Mesenchymal stem cell (in vitro differentiated cells and primary cell): ENCODE measurements at regions not wholly inside any gene's neighbourhood (a gene's known extent, or its start where the extent isn't known, plus 50 kb on each side); places are given as distances from the start of the nearest gene placed in this dataset.

ENCODE experiments used
- DNase-seq: peaks from one replicate; pipeline ENCODE4 v3.0.0-alpha.2; 2013
- H2AFZ ChIP-seq: one replicate; pipeline ENCODE4 v1.6.1; 2013; ENCODE audit warnings: low read depth, mild to moderate bottlenecking, control low read depth, inconsistent platforms, low read length, moderate library complexity
- H2AK5ac ChIP-seq: 2 replicates; pipeline ENCODE4 v1.6.1; 2013; ENCODE audit warnings: low read length, moderate library complexity, mild to moderate bottlenecking, inconsistent platforms; ENCODE audit not compliant: severe bottlenecking
- H2BK120ac ChIP-seq: one replicate; pipeline ENCODE4 v1.6.1; 2013; ENCODE audit warnings: low read depth, mild to moderate bottlenecking, inconsistent platforms, low read length, moderate library complexity
- H2BK12ac ChIP-seq, 2 experiments: one replicate each; pipeline ENCODE4 v1.6.1; 2013; ENCODE audit warnings: inconsistent platforms in 2 of 2, low read length in 2 of 2, mild to moderate bottlenecking in 2 of 2, moderate library complexity in 2 of 2, control low read depth in 1 of 2
- H2BK15ac ChIP-seq: one replicate; pipeline ENCODE4 v1.6.1; 2013; ENCODE audit warnings: mild to moderate bottlenecking, low read depth, inconsistent platforms; ENCODE audit not compliant: poor library complexity, severe bottlenecking
- H2BK5ac ChIP-seq: 2 replicates; pipeline ENCODE4 v1.6.1; 2013; ENCODE audit warnings: low read depth, mild to moderate bottlenecking, low read length, control low read depth, inconsistent platforms; ENCODE audit not compliant: poor library complexity, severe bottlenecking
- H3K14ac ChIP-seq, 2 experiments: one replicate each; pipeline ENCODE4 v1.6.1; 2013; ENCODE audit warnings: inconsistent platforms in 2 of 2, low read length in 2 of 2, control low read depth in 1 of 2, mild to moderate bottlenecking in 1 of 2, moderate library complexity in 1 of 2
- H3K18ac ChIP-seq, 2 experiments: one replicate each; pipeline ENCODE4 v1.6.1; 2013; ENCODE audit warnings: inconsistent platforms in 2 of 2, low read length in 2 of 2, control low read depth in 1 of 2, low read depth in 1 of 2, mild to moderate bottlenecking in 1 of 2
- H3K23ac ChIP-seq, 2 experiments: one replicate each; pipeline ENCODE4 v1.6.1; 2013; ENCODE audit warnings: inconsistent platforms in 2 of 2, low read length in 2 of 2, mild to moderate bottlenecking in 2 of 2, moderate library complexity in 2 of 2, control low read depth in 1 of 2
- H3K27ac ChIP-seq: 2 replicates; pipeline ENCODE4 v1.5.1; 2013; ENCODE audit warnings: mild to moderate bottlenecking, moderate library complexity, low read length, control low read depth, inconsistent platforms; ENCODE audit not compliant: poor library complexity, severe bottlenecking
- H3K27me3 ChIP-seq, 2 experiments: 2 replicates each; pipeline versions ENCODE4 v1.6.1 to v1.7.0; 2013; ENCODE audit warnings: low read length in 2 of 2, mild to moderate bottlenecking in 2 of 2, moderate library complexity in 2 of 2, control low read depth in 1 of 2, inconsistent platforms in 1 of 2; ENCODE audit not compliant: control insufficient read depth in 1 of 2, insufficient read depth in 1 of 2
- H3K36me3 ChIP-seq, 2 experiments: 2 replicates each; pipeline versions ENCODE4 v1.6.1 to v1.7.0; 2013; ENCODE audit warnings: low read length in 2 of 2, control low read depth in 1 of 2, inconsistent platforms in 1 of 2, low read depth in 1 of 2, mild to moderate bottlenecking in 1 of 2; ENCODE audit not compliant: insufficient read depth in 2 of 2, control insufficient read depth in 1 of 2
- H3K4ac ChIP-seq, 2 experiments: one replicate each; pipeline ENCODE4 v1.6.1; 2013; ENCODE audit warnings: inconsistent platforms in 2 of 2, low read length in 2 of 2, mild to moderate bottlenecking in 2 of 2, moderate library complexity in 2 of 2, control low read depth in 1 of 2, low read depth in 1 of 2
- H3K4me1 ChIP-seq: 2 replicates; pipeline ENCODE4 v1.6.1; 2013; ENCODE audit warnings: low read depth, low read length, control low read depth; ENCODE audit not compliant: control insufficient read depth, insufficient read depth
- H3K4me2 ChIP-seq: 2 replicates; pipeline ENCODE4 v1.6.1; 2013; ENCODE audit warnings: low read length, mild to moderate bottlenecking, inconsistent platforms; ENCODE audit not compliant: poor library complexity, severe bottlenecking
- H3K4me3 ChIP-seq, 2 experiments: 2 replicates each; pipeline versions ENCODE4 v1.5.1 to v1.7.0; 2013; ENCODE audit warnings: low read length in 2 of 2, mild to moderate bottlenecking in 2 of 2, control low read depth in 1 of 2, low read depth in 1 of 2; ENCODE audit not compliant: insufficient read depth in 1 of 2
- H3K79me1 ChIP-seq: replicated peaks from 2 replicates; pipeline ENCODE4 v1.6.1; 2013; ENCODE audit warnings: mild to moderate bottlenecking, control low read depth, low read length, inconsistent platforms; ENCODE audit not compliant: poor library complexity, severe bottlenecking
- H3K9ac ChIP-seq: 2 replicates; pipeline ENCODE4 v1.7.0; 2013; ENCODE audit warnings: mild to moderate bottlenecking, low read length, moderate library complexity
- H3K9me3 ChIP-seq: 2 replicates; pipeline ENCODE4 v1.7.0; 2013; ENCODE audit warnings: mild to moderate bottlenecking, low read length; ENCODE audit not compliant: control insufficient read depth
- H4K8ac ChIP-seq: one replicate; pipeline ENCODE4 v1.6.1; 2013; ENCODE audit warnings: inconsistent platforms, mild to moderate bottlenecking, low read length, moderate library complexity
- H4K91ac ChIP-seq: one replicate; pipeline ENCODE4 v1.6.1; 2013; ENCODE audit warnings: mild to moderate bottlenecking, low read length, inconsistent platforms
- WGBS: methylation state at CpG from one replicate; pipeline ENCODE4 v1.1.7; 2013; ENCODE audit warnings: mixed read lengths; 5-methylcytosine and 5-hydroxymethylcytosine counted together

DNA sequence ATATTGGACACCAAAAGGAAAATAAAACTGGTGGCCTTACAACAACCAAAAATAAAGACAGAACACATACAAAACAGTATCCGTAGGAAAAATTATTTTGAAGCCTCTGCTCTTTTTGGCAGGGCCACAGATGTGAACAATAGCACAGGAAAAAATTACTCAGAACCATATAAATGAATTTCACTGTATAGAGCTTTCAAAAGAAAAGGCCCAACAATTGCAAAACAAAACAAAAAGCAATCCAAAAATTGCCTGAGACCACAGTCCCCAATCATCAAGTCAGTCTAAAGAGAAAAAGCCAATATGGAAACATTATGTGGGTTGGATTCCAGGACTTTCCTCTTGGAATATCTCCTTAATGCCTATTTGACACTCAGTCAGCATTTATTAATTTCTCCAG lies 243.8 kb downstream of the CEMIP2 start:
- Histone ChIP-seq H3K9ac (no peak overlapping the region), H3K4me1 (no peaks in the 10 kb centered on the region), H2BK12ac (no peak overlapping the region), H3K23ac (no peak overlapping the region), H3K9me3 (no peaks in the 10 kb centered on the region), H2BK120ac (no peak overlapping the region), H2AK5ac (no peak overlapping the region), H2BK15ac (no peak overlapping the region), H3K79me1 (no peaks in the 10 kb centered on the region), H3K4ac (no peak overlapping the region), H3K27ac (no peak overlapping the region), H3K36me3 (no peaks in the 10 kb centered on the region), H2BK5ac (no peak overlapping the region), H4K91ac (no peak overlapping the region), H3K18ac (no peak overlapping the region), H3K4me2 (no peak overlapping the region), H4K8ac (no peak overlapping the region), H3K4me3 (no peak overlapping the region), H2AFZ (no peak overlapping the region), H3K27me3 (no peaks in the 10 kb centered on the region), H3K14ac (no peak overlapping the region)
- WGBS, result 100% methylated on average over 1 of the region's 1 CpG
- DNase-seq, result no peak

DNA sequence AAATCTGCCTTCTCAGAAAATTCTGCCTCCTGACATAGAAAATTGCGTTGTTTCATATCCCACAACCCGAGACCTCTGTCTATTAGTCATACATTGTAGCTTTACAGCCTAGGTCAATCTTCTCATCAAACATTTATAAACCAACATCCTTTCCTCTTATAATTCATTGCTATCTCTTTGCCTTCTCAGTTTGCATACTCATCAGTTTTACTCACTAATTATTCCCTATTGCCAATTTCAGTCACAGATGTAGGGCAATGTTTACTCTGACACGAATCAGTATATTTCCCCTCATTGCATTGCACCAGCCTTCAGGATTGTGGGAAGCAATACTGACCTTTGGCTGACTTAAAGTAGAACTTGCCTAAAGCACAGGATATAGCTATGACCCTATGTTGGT lies 247.2 kb downstream of the CEMIP2 start:
- Histone ChIP-seq H4K8ac (no peak overlapping the region), H3K27ac (no peak overlapping the region), H3K9me3 (no peaks in the 10 kb centered on the region), H3K9ac (no peak overlapping the region), H2BK15ac (no peak overlapping the region), H2AK5ac (no peak overlapping the region), H2BK12ac (no peak overlapping the region), H2BK5ac (no peak overlapping the region), H3K79me1 (no peaks in the 10 kb centered on the region), H3K4me3 (no peak overlapping the region), H3K4me2 (no peak overlapping the region), H3K4me1 (no peaks in the 10 kb centered on the region), H3K36me3 (no peaks in the 10 kb centered on the region), H3K14ac (no peak overlapping the region), H4K91ac (no peak overlapping the region), H3K27me3 (no peaks in the 10 kb centered on the region), H2AFZ (no peak overlapping the region), H3K4ac (no peak overlapping the region), H3K23ac (no peak overlapping the region), H3K18ac (no peak overlapping the region), H2BK120ac (no peak overlapping the region)
- 67% methylated on average over 3 of the region's 3 CpGs for WGBS
- no peak for DNase-seq

DNA sequence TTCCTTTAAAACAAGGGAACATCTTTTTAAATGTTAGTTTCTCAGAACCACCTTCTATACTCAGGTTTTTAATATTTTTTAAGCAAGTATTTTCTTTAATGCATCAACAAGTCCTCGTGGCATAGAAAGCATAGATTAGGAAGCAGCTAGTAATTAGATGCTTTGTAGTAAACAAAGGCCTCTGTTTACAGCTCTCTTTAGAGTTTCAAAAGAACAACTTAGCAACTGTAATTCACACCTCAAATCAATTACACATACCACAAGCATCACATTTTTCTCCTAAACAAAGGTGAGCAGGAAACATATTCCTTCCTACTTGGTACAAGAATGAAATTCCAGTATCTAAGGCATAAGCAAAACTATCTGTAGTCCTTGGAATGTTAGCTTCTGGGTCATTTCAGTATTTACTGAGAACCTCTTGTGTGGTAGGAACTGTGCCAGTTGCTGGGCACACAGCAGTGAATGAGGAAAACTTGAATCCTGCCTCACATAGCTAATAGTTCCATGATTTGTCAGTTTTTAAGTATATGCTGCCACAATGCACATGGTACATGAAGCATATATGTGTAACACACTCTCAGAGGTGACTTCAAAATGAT lies 249.1 kb downstream of the CEMIP2 start:
- H2AFZ ChIP-seq, result no peak overlapping the region
- no peak overlapping the region for H3K18ac ChIP-seq
- H2BK12ac ChIP-seq, result no peak overlapping the region
- H2BK5ac ChIP-seq, result no peak overlapping the region
- H3K9ac ChIP-seq, result peak overlapping the region; percentile 48
- H2BK15ac ChIP-seq, result no peak overlapping the region
- H3K4ac ChIP-seq, result no peak overlapping the region
- H3K36me3 ChIP-seq, result no peaks in the 10 kb centered on the region
- no peaks in the 10 kb centered on the region for H3K9me3 ChIP-seq
- H2BK120ac ChIP-seq, result no peak overlapping the region
- no peak overlapping the region for H2AK5ac ChIP-seq
- H3K4me1 ChIP-seq, result no peaks in the 10 kb centered on the region
- no peaks in the 10 kb centered on the region for H3K27me3 ChIP-seq
- DNase-seq, result no peak
- WGBS, result 0% methylated on average over 1 of the region's 1 CpG
- H3K27ac ChIP-seq, result no peak overlapping the region
- H3K4me3 ChIP-seq, result peak overlapping the region in 1 of 2 experiments; percentile 13
- no peak overlapping the region for H4K8ac ChIP-seq
- no peaks in the 10 kb centered on the region for H3K79me1 ChIP-seq
- H4K91ac ChIP-seq, result no peak overlapping the region
- H3K4me2 ChIP-seq, result no peak overlapping the region
- no peak overlapping the region for H3K14ac ChIP-seq
- no peak overlapping the region for H3K23ac ChIP-seq

DNA sequence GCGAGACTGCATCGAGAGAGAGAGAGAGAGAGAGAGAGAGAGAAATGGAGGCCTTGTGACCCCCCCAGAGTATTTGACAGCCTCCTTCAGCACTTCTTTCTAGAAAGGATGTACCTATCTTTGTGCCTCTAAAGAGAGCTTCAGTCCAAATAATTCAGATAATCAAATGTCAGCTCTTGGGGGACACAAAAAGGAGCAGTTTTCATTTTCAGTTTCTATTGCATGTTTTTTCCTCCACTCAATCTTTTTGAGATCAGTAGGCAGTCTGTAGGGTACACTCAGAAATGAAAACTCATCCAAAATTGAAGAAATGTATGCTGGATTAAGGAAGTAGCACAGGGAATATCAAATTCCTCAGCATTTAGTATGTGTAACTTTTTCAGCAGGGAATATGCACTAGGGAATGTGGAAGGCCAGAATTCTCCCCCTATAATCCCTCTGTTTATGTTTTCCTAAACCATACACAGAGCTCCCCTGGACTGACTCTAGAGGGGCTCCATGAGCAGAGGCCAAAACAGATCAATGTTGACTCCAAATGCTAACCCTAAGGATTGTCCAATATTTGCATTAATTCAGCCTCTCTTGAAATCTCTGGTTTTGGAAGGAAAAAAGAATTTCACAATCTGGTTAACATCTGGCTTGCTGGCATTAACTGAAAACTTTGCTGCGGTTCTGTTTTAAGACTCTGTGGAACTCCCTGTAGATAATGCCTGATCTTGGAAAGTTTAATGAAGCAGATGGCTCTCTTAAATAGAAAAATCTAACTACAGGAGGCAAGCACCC lies 250.1 kb downstream of the CEMIP2 start:
- Histone ChIP-seq H2BK15ac (no peak overlapping the region), H2BK12ac (no peak overlapping the region), H2BK5ac (no peak overlapping the region), H3K27ac (no peak overlapping the region), H3K9ac (peak overlapping the region; percentile 48), H3K9me3 (no peaks in the 10 kb centered on the region), H3K14ac (no peak overlapping the region), H2AFZ (no peak overlapping the region), H3K4ac (no peak overlapping the region), H3K36me3 (no peaks in the 10 kb centered on the region), H3K79me1 (no peaks in the 10 kb centered on the region), H3K4me1 (no peaks in the 10 kb centered on the region), H3K4me3 (peak overlapping the region in 1 of 2 experiments; percentile 16), H3K18ac (no peak overlapping the region), H3K23ac (no peak overlapping the region), H4K8ac (no peak overlapping the region), H2BK120ac (no peak overlapping the region), H3K27me3 (no peaks in the 10 kb centered on the region), H4K91ac (no peak overlapping the region), H2AK5ac (no peak overlapping the region), H3K4me2 (no peak overlapping the region)
- no peak for DNase-seq
- 90% methylated on average over 2 of the region's 3 CpGs for WGBS
